ENCODE measurements at regions not wholly inside any gene's neighbourhood (a gene's known extent, or its start where the extent isn't known, plus 50 kb on each side); places are given as distances from the start of the nearest gene placed in this dataset.

DNA sequence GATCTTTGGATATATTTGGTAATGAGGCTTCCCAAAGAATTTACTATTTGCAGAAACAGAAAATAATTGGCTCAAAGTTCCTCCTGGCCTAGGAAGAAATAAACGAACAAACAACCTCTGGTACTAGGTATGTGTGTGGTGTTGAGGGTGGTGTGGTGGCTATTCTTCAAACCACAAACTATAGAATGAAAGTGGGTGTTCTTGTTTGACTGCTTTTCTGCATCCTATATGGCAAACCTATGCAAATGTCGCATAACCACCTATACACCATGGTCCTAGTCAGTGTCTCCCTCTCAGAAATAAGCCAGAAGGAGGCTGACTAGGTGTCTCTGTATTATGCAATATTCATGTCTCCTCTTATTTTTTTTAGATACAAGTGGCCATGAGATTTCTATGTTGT is 106.6 kb upstream of the PCDH18 start:
- TF ChIP-seq, protein P1, sequence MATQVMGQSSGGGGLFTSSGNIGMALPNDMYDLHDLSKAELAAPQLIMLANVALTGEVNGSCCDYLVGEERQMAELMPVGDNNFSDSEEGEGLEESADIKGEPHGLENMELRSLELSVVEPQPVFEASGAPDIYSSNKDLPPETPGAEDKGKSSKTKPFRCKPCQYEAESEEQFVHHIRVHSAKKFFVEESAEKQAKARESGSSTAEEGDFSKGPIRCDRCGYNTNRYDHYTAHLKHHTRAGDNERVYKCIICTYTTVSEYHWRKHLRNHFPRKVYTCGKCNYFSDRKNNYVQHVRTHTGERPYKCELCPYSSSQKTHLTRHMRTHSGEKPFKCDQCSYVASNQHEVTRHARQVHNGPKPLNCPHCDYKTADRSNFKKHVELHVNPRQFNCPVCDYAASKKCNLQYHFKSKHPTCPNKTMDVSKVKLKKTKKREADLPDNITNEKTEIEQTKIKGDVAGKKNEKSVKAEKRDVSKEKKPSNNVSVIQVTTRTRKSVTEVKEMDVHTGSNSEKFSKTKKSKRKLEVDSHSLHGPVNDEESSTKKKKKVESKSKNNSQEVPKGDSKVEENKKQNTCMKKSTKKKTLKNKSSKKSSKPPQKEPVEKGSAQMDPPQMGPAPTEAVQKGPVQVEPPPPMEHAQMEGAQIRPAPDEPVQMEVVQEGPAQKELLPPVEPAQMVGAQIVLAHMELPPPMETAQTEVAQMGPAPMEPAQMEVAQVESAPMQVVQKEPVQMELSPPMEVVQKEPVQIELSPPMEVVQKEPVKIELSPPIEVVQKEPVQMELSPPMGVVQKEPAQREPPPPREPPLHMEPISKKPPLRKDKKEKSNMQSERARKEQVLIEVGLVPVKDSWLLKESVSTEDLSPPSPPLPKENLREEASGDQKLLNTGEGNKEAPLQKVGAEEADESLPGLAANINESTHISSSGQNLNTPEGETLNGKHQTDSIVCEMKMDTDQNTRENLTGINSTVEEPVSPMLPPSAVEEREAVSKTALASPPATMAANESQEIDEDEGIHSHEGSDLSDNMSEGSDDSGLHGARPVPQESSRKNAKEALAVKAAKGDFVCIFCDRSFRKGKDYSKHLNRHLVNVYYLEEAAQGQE (tag by site-specific recombination; IDR thresholded peaks at IDR 0.05): no peak
- TF ChIP-seq ZBTB21 (tag by site-specific recombination; IDR thresholded peaks at IDR 0.05) (no peak), ZNF121 (tag by site-specific recombination; IDR thresholded peaks at IDR 0.05) (no peak), ZNF473 (tag by site-specific recombination; IDR thresholded peaks at IDR 0.05) (no peak), EGR2 (tag by site-specific recombination; IDR thresholded peaks at IDR 0.05; ENCODE audit: low read depth) (no peak)
- TF ChIP-seq, protein P2, sequence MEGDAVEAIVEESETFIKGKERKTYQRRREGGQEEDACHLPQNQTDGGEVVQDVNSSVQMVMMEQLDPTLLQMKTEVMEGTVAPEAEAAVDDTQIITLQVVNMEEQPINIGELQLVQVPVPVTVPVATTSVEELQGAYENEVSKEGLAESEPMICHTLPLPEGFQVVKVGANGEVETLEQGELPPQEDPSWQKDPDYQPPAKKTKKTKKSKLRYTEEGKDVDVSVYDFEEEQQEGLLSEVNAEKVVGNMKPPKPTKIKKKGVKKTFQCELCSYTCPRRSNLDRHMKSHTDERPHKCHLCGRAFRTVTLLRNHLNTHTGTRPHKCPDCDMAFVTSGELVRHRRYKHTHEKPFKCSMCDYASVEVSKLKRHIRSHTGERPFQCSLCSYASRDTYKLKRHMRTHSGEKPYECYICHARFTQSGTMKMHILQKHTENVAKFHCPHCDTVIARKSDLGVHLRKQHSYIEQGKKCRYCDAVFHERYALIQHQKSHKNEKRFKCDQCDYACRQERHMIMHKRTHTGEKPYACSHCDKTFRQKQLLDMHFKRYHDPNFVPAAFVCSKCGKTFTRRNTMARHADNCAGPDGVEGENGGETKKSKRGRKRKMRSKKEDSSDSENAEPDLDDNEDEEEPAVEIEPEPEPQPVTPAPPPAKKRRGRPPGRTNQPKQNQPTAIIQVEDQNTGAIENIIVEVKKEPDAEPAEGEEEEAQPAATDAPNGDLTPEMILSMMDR (tag by site-specific recombination; IDR thresholded peaks at IDR 0.05): no peak

Data from HEK293 (cell line).